ENCODE measurements at regions not wholly inside any gene's neighbourhood (a gene's known extent, or its start where the extent isn't known, plus 50 kb on each side); places are given as distances from the start of the nearest gene placed in this dataset.

- H3K79me2 ChIP-seq (ENCODE audit: control insufficient read depth in 1 of 2, insufficient read depth in 2 of 2, low read length in 2 of 2): peaks cover 0 to 42% of the 10 kb centered on the region in 2 experiments; a peak in 2 of 4 replicates
- no peak for FAIRE-seq
These were observed 59.5 kb downstream of the ARHGEF18 start for GRCh38 chr19:7408251-7408650.

More at GRCh38 chr19:7408251-7408650, 59.5 kb downstream of the ARHGEF18 start:
- Histone ChIP-seq H3K4me3 (ENCODE audit: extremely low read depth in 1 of 4, insufficient read depth in 2 of 4, low read depth in 3 of 4, low read length in 4 of 4) (no peak overlapping the region), H2BK5ac (ENCODE audit: low read depth, low read length) (no peak overlapping the region), H4K91ac (replicated peaks; ENCODE audit: insufficient read length, low read length) (no peak overlapping the region), H2BK20ac (ENCODE audit: low read length) (no peak overlapping the region), H3K14ac (ENCODE audit: insufficient read length) (no peak overlapping the region), H4K8ac (ENCODE audit: extremely low read depth, insufficient read depth, low read length) (no peak overlapping the region), H3K23me2 (ENCODE audit: low read depth, low read length) (no peaks in the 10 kb centered on the region), H3K4me2 (ENCODE audit: insufficient read depth in 1 of 2, low read depth in 2 of 2, low read length in 2 of 2) (no peak overlapping the region), H3K23ac (ENCODE audit: insufficient read length) (no peak overlapping the region), H3K36me3 (ENCODE audit: control insufficient read depth in 2 of 4, insufficient read depth in 4 of 4, low read length in 3 of 4) (no peaks in the 10 kb centered on the region), H2BK120ac (replicated peaks; ENCODE audit: low read depth, low read length) (no peak overlapping the region), H4K5ac (ENCODE audit: insufficient read length, low read depth, low read length) (no peak overlapping the region), H4K20me1 (replicated peaks in 1 of 2; ENCODE audit: control insufficient read depth in 1 of 2, insufficient read depth in 2 of 2, low read length in 2 of 2) (no peaks in the 10 kb centered on the region), H3K18ac (ENCODE audit: extremely low read depth, low read length) (no peak overlapping the region), H3K4ac (replicated peaks; ENCODE audit: insufficient read length, low read depth, low read length) (no peak overlapping the region), H3K4me1 (replicated peaks in 1 of 4; ENCODE audit: control insufficient read depth in 3 of 4, insufficient read depth in 4 of 4, low read length in 3 of 4) (peaks cover 0 to 3% (median under 1%) of the 10 kb centered on the region in 4 experiments; a peak in 2 of 7 replicates), H3K27me3 (replicated peaks in 1 of 4; ENCODE audit: control insufficient read depth in 3 of 4, extremely low read depth in 1 of 4, insufficient read depth in 3 of 4, low read length in 3 of 4) (no peaks in the 10 kb centered on the region), H2BK15ac (ENCODE audit: low read length) (no peak overlapping the region), H3K9me3 (ENCODE audit: insufficient read depth in 2 of 2, low read depth in 1 of 2, low read length in 1 of 2) (no peaks in the 10 kb centered on the region), H3K79me1 (ENCODE audit: low read depth, low read length) (no peaks in the 10 kb centered on the region; the same call in 1 of the 2 replicates), H2AFZ (ENCODE audit: low read length) (no peak overlapping the region), H3K27ac (ENCODE audit: low read depth, low read length) (no peak overlapping the region), H3K56ac (replicated peaks; ENCODE audit: insufficient read length, low read depth, low read length) (no peak overlapping the region), H2BK12ac (ENCODE audit: low read depth, low read length) (no peak overlapping the region), H2AK5ac (ENCODE audit: low read depth, low read length) (no peak overlapping the region), H3K9ac (replicated peaks in 1 of 4; ENCODE audit: extremely low read depth in 1 of 4, low read depth in 3 of 4, low read length in 3 of 4) (no peak overlapping the region)
- DNase-seq (ENCODE audit: low read depth in 1 of 2, low spot score in 2 of 2): no peak
- CTCF ChIA-PET (ENCODE audit: partially characterized antibody): interaction anchor here (1.3 kb wide), 1 partner anchor 13 kb away, joined by 3 read pairs; no protein-coding TSS in a partner anchor
- TF ChIP-seq RBBP5 (IDR thresholded peaks at IDR 0.05; ENCODE audit: borderline replicate concordance, low read depth, low read length) (no peak), FOSL1 (IDR thresholded peaks at IDR 0.05; ENCODE audit: insufficient read depth, low read depth, low read length) (no peak), TAF7 (optimal IDR thresholded peaks at IDR 0.05; ENCODE audit: borderline replicate concordance, low read depth, low read length) (no peak), SIN3A (conservative IDR thresholded peaks at IDR 0.05 in 1 of 2, IDR thresholded peaks at IDR 0.05 in 1 of 2; ENCODE audit: low read depth in 1 of 2, low read length in 2 of 2) (no peak), ATF3 (IDR thresholded peaks at IDR 0.05; ENCODE audit: insufficient read depth, low read depth, low read length) (no peak), CBX5 (IDR thresholded peaks at IDR 0.05; ENCODE audit: low read depth, low read length) (no peak), NANOG (IDR thresholded peaks at IDR 0.05; ENCODE audit: insufficient read depth, low read depth, low read length, poor library complexity, severe bottlenecking) (no peak), TBP (IDR thresholded peaks at IDR 0.05; ENCODE audit: low read depth, low read length) (no peak), SP4 (IDR thresholded peaks at IDR 0.05; ENCODE audit: low read length) (no peak), RFX5 (IDR thresholded peaks at IDR 0.05; ENCODE audit: borderline replicate concordance, low read depth, low read length) (no peak), SP1 (IDR thresholded peaks at IDR 0.05; ENCODE audit: low read depth, low read length) (no peak), EGR1 (IDR thresholded peaks at IDR 0.05; ENCODE audit: borderline replicate concordance, low read depth, low read length) (no peak), PHF8 (conservative IDR thresholded peaks at IDR 0.05; ENCODE audit: low read depth, low read length) (no peak), KDM4A (IDR thresholded peaks at IDR 0.05; ENCODE audit: low read depth, low read length, severe bottlenecking) (no peak)
- 86% methylated on average over 5 of the region's 5 CpGs; no CpG with 5 or more reads in 1 of the 2 experiments for WGBS, 2 experiments (ENCODE audit: extremely low coverage in 1 of 2, insufficient coverage in 1 of 2, insufficient read length in 1 of 2, insufficient replicate concordance in 2 of 2, low coverage in 1 of 2, low lambda C conversion rate in 2 of 2, missing lambda C conversion rate in 1 of 2)
- POLR2A ChIA-PET (ENCODE audit: partially characterized antibody): interaction anchor here (1.6 kb wide), 1 partner anchor 13 kb away, joined by 3 read pairs; no protein-coding TSS in a partner anchor
